Mesenchymal stem cell (in vitro differentiated cells and primary cell): ENCODE measurements at regions not wholly inside any gene's neighbourhood (a gene's known extent, or its start where the extent isn't known, plus 50 kb on each side); places are given as distances from the start of the nearest gene placed in this dataset.

ENCODE experiments used
- DNase-seq: peaks from one replicate; pipeline ENCODE4 v3.0.0-alpha.2; 2013
- H2AFZ ChIP-seq: one replicate; pipeline ENCODE4 v1.6.1; 2013; ENCODE audit warnings: low read depth, mild to moderate bottlenecking, control low read depth, inconsistent platforms, low read length, moderate library complexity
- H2AK5ac ChIP-seq: 2 replicates; pipeline ENCODE4 v1.6.1; 2013; ENCODE audit warnings: low read length, moderate library complexity, mild to moderate bottlenecking, inconsistent platforms; ENCODE audit not compliant: severe bottlenecking
- H2BK120ac ChIP-seq: one replicate; pipeline ENCODE4 v1.6.1; 2013; ENCODE audit warnings: low read depth, mild to moderate bottlenecking, inconsistent platforms, low read length, moderate library complexity
- H2BK12ac ChIP-seq, 2 experiments: one replicate each; pipeline ENCODE4 v1.6.1; 2013; ENCODE audit warnings: inconsistent platforms in 2 of 2, low read length in 2 of 2, mild to moderate bottlenecking in 2 of 2, moderate library complexity in 2 of 2, control low read depth in 1 of 2
- H2BK15ac ChIP-seq: one replicate; pipeline ENCODE4 v1.6.1; 2013; ENCODE audit warnings: mild to moderate bottlenecking, low read depth, inconsistent platforms; ENCODE audit not compliant: poor library complexity, severe bottlenecking
- H2BK5ac ChIP-seq: 2 replicates; pipeline ENCODE4 v1.6.1; 2013; ENCODE audit warnings: low read depth, mild to moderate bottlenecking, low read length, control low read depth, inconsistent platforms; ENCODE audit not compliant: poor library complexity, severe bottlenecking
- H3K14ac ChIP-seq, 2 experiments: one replicate each; pipeline ENCODE4 v1.6.1; 2013; ENCODE audit warnings: inconsistent platforms in 2 of 2, low read length in 2 of 2, control low read depth in 1 of 2, mild to moderate bottlenecking in 1 of 2, moderate library complexity in 1 of 2
- H3K18ac ChIP-seq, 2 experiments: one replicate each; pipeline ENCODE4 v1.6.1; 2013; ENCODE audit warnings: inconsistent platforms in 2 of 2, low read length in 2 of 2, control low read depth in 1 of 2, low read depth in 1 of 2, mild to moderate bottlenecking in 1 of 2
- H3K23ac ChIP-seq, 2 experiments: one replicate each; pipeline ENCODE4 v1.6.1; 2013; ENCODE audit warnings: inconsistent platforms in 2 of 2, low read length in 2 of 2, mild to moderate bottlenecking in 2 of 2, moderate library complexity in 2 of 2, control low read depth in 1 of 2
- H3K27ac ChIP-seq: 2 replicates; pipeline ENCODE4 v1.5.1; 2013; ENCODE audit warnings: mild to moderate bottlenecking, moderate library complexity, low read length, control low read depth, inconsistent platforms; ENCODE audit not compliant: poor library complexity, severe bottlenecking
- H3K27me3 ChIP-seq, 2 experiments: 2 replicates each; pipeline versions ENCODE4 v1.6.1 to v1.7.0; 2013; ENCODE audit warnings: low read length in 2 of 2, mild to moderate bottlenecking in 2 of 2, moderate library complexity in 2 of 2, control low read depth in 1 of 2, inconsistent platforms in 1 of 2; ENCODE audit not compliant: control insufficient read depth in 1 of 2, insufficient read depth in 1 of 2
- H3K36me3 ChIP-seq, 2 experiments: 2 replicates each; pipeline versions ENCODE4 v1.6.1 to v1.7.0; 2013; ENCODE audit warnings: low read length in 2 of 2, control low read depth in 1 of 2, inconsistent platforms in 1 of 2, low read depth in 1 of 2, mild to moderate bottlenecking in 1 of 2; ENCODE audit not compliant: insufficient read depth in 2 of 2, control insufficient read depth in 1 of 2
- H3K4ac ChIP-seq, 2 experiments: one replicate each; pipeline ENCODE4 v1.6.1; 2013; ENCODE audit warnings: inconsistent platforms in 2 of 2, low read length in 2 of 2, mild to moderate bottlenecking in 2 of 2, moderate library complexity in 2 of 2, control low read depth in 1 of 2, low read depth in 1 of 2
- H3K4me1 ChIP-seq: 2 replicates; pipeline ENCODE4 v1.6.1; 2013; ENCODE audit warnings: low read depth, low read length, control low read depth; ENCODE audit not compliant: control insufficient read depth, insufficient read depth
- H3K4me2 ChIP-seq: 2 replicates; pipeline ENCODE4 v1.6.1; 2013; ENCODE audit warnings: low read length, mild to moderate bottlenecking, inconsistent platforms; ENCODE audit not compliant: poor library complexity, severe bottlenecking
- H3K4me3 ChIP-seq, 2 experiments: 2 replicates each; pipeline versions ENCODE4 v1.5.1 to v1.7.0; 2013; ENCODE audit warnings: low read length in 2 of 2, mild to moderate bottlenecking in 2 of 2, control low read depth in 1 of 2, low read depth in 1 of 2; ENCODE audit not compliant: insufficient read depth in 1 of 2
- H3K79me1 ChIP-seq: replicated peaks from 2 replicates; pipeline ENCODE4 v1.6.1; 2013; ENCODE audit warnings: mild to moderate bottlenecking, control low read depth, low read length, inconsistent platforms; ENCODE audit not compliant: poor library complexity, severe bottlenecking
- H3K9ac ChIP-seq: 2 replicates; pipeline ENCODE4 v1.7.0; 2013; ENCODE audit warnings: mild to moderate bottlenecking, low read length, moderate library complexity
- H3K9me3 ChIP-seq: 2 replicates; pipeline ENCODE4 v1.7.0; 2013; ENCODE audit warnings: mild to moderate bottlenecking, low read length; ENCODE audit not compliant: control insufficient read depth
- H4K8ac ChIP-seq: one replicate; pipeline ENCODE4 v1.6.1; 2013; ENCODE audit warnings: inconsistent platforms, mild to moderate bottlenecking, low read length, moderate library complexity
- H4K91ac ChIP-seq: one replicate; pipeline ENCODE4 v1.6.1; 2013; ENCODE audit warnings: mild to moderate bottlenecking, low read length, inconsistent platforms
- WGBS: methylation state at CpG from one replicate; pipeline ENCODE4 v1.1.7; 2013; ENCODE audit warnings: mixed read lengths; 5-methylcytosine and 5-hydroxymethylcytosine counted together

GRCh38 chr10:3412646-3413045 lies 240.1 kb upstream of the PITRM1 start:
- peak overlapping the region; percentile 18 for H4K91ac ChIP-seq
- H3K27ac ChIP-seq, result no peak overlapping the region
- no peak overlapping the region for H2BK120ac ChIP-seq
- no peak overlapping the region for H2AFZ ChIP-seq
- no peak for DNase-seq
- peaks cover 0 to 5% of the 10 kb centered on the region in 2 experiments for H3K27me3 ChIP-seq
- no peak overlapping the region for H3K23ac ChIP-seq
- H2BK5ac ChIP-seq, result no peak overlapping the region
- H3K79me1 ChIP-seq, result no peaks in the 10 kb centered on the region
- WGBS, result 84% methylated on average over 16 of the region's 16 CpGs
- no peak overlapping the region for H3K18ac ChIP-seq
- H3K4ac ChIP-seq, result no peak overlapping the region
- peaks cover 6% of the 10 kb centered on the region for H3K9me3 ChIP-seq
- peak overlapping the region in 1 of 2 experiments; percentile 10 for H2BK12ac ChIP-seq
- peak overlapping the region; percentile 48 for H2BK15ac ChIP-seq
- no peak overlapping the region for H4K8ac ChIP-seq
- no peak overlapping the region for H3K4me2 ChIP-seq
- no peaks in the 10 kb centered on the region for H3K36me3 ChIP-seq
- H3K9ac ChIP-seq, result no peak overlapping the region
- no peak overlapping the region for H3K14ac ChIP-seq
- peaks cover 19% of the 10 kb centered on the region for H3K4me1 ChIP-seq
- no peak overlapping the region for H2AK5ac ChIP-seq
- no peak overlapping the region for H3K4me3 ChIP-seq

- H3K14ac ChIP-seq, result no peak overlapping the region
- H2AK5ac ChIP-seq, result no peak overlapping the region
- H2AFZ ChIP-seq, result no peak overlapping the region
- no peak overlapping the region for H3K4me3 ChIP-seq
- no peak overlapping the region for H4K91ac ChIP-seq
- H3K18ac ChIP-seq, result no peak overlapping the region
- peaks cover 19% of the 10 kb centered on the region for H3K4me1 ChIP-seq
- H3K36me3 ChIP-seq, result no peaks in the 10 kb centered on the region
- no peaks in the 10 kb centered on the region for H3K79me1 ChIP-seq
- H2BK120ac ChIP-seq, result no peak overlapping the region
- WGBS, result 93% methylated on average over 5 of the region's 5 CpGs
- H3K9me3 ChIP-seq, result peaks cover 6% of the 10 kb centered on the region
- no peak overlapping the region for H2BK12ac ChIP-seq
- no peak overlapping the region for H3K4me2 ChIP-seq
- H4K8ac ChIP-seq, result no peak overlapping the region
- no peak overlapping the region for H3K27ac ChIP-seq
- H3K23ac ChIP-seq, result no peak overlapping the region
- H3K27me3 ChIP-seq, result peaks cover 0 to 5% of the 10 kb centered on the region in 2 experiments
- H3K4ac ChIP-seq, result no peak overlapping the region
- no peak for DNase-seq
- no peak overlapping the region for H3K9ac ChIP-seq
- no peak overlapping the region for H2BK15ac ChIP-seq
- H2BK5ac ChIP-seq, result no peak overlapping the region
These were observed 239.5 kb upstream of the PITRM1 start for GRCh38 chr10:3412071-3412582.

GRCh38 chr10:3411044-3411443 lies 238.5 kb upstream of the PITRM1 start:
- Histone ChIP-seq H2AFZ (no peak overlapping the region), H2BK12ac (no peak overlapping the region), H3K18ac (no peak overlapping the region), H2BK5ac (no peak overlapping the region), H2BK120ac (no peak overlapping the region), H3K4me1 (peaks cover 22% of the 10 kb centered on the region), H3K4me2 (no peak overlapping the region), H3K27ac (no peak overlapping the region), H4K91ac (no peak overlapping the region), H3K9ac (no peak overlapping the region), H3K4ac (no peak overlapping the region), H2BK15ac (no peak overlapping the region), H3K23ac (no peak overlapping the region), H3K79me1 (no peaks in the 10 kb centered on the region), H3K36me3 (no peaks in the 10 kb centered on the region), H3K14ac (no peak overlapping the region), H3K4me3 (no peak overlapping the region), H2AK5ac (peak overlapping the region; percentile 23), H4K8ac (no peak overlapping the region), H3K9me3 (peaks cover 6% of the 10 kb centered on the region), H3K27me3 (peaks cover 0 to 5% of the 10 kb centered on the region in 2 experiments)
- no peak for DNase-seq
- 63% methylated on average over 3 of the region's 3 CpGs for WGBS

GRCh38 chr10:3409928-3410327 lies 237.3 kb upstream of the PITRM1 start:
- Histone ChIP-seq H3K27me3 (peaks cover 0 to 5% of the 10 kb centered on the region in 2 experiments), H3K4ac (no peak overlapping the region), H2BK5ac (no peak overlapping the region), H3K79me1 (no peaks in the 10 kb centered on the region), H3K18ac (no peak overlapping the region), H3K23ac (no peak overlapping the region), H3K4me3 (no peak overlapping the region), H3K14ac (peak overlapping the region in 1 of 2 experiments; percentile 8), H3K4me2 (no peak overlapping the region), H2BK12ac (no peak overlapping the region), H3K9ac (no peak overlapping the region), H2AFZ (no peak overlapping the region), H3K27ac (no peak overlapping the region), H3K36me3 (no peaks in the 10 kb centered on the region), H3K4me1 (peaks cover 22% of the 10 kb centered on the region), H3K9me3 (peaks cover 6% of the 10 kb centered on the region), H2AK5ac (peak overlapping the region; percentile 31), H2BK15ac (no peak overlapping the region), H2BK120ac (no peak overlapping the region), H4K8ac (no peak overlapping the region), H4K91ac (no peak overlapping the region)
- WGBS, result 97% methylated on average over 4 of the region's 4 CpGs
- DNase-seq, result no peak
